HEK293 (cell line): ENCODE measurements at regions not wholly inside any gene's neighbourhood (a gene's known extent, or its start where the extent isn't known, plus 50 kb on each side); places are given as distances from the start of the nearest gene placed in this dataset.

ENCODE experiments used
- CTCF ChIA-PET: fragments of 350-600 bp; formaldehyde crosslinking; extraction: SDS; loops from one replicate; lab custom pipeline; 2021; ENCODE audit warnings: antibody characterized with exemption; lab: Yijun Ruan, JAX
- POLR2A ChIA-PET: fragments of 300-600 bp; formaldehyde crosslinking; extraction: SDS; loops from one replicate; lab custom pipeline; 2020; ENCODE audit warnings: antibody characterized with exemption, inconsistent platforms; lab: Yijun Ruan, JAX
- H3K27ac ChIP-seq: fragments of 200-500 bp; sonication (Bioruptor generic); 2 replicates; pipeline ENCODE4 v1.5.1; 2014; ENCODE audit warnings: low read depth, low read length, control low read depth, inconsistent platforms; ENCODE audit errors: extremely low read depth
- H3K36me3 ChIP-seq, 2 experiments: fragments of 200-500 bp in 1 of 2; sonication (Bioruptor generic) in 1 of 2; 1 replicate in 1 of 2; 2 replicates in 1 of 2; pipeline ENCODE4 v1.5.1; 2014 to 2017; ENCODE audit warnings: inconsistent platforms in 2 of 2, low read length in 2 of 2; ENCODE audit not compliant: control insufficient read depth in 2 of 2, insufficient read depth in 1 of 2
- H3K4me1 ChIP-seq: fragments of 200-500 bp; sonication (Bioruptor generic); 2 replicates; pipeline ENCODE4 v1.5.1; 2014; ENCODE audit warnings: mild to moderate bottlenecking, low read length, inconsistent platforms; ENCODE audit not compliant: control insufficient read depth, insufficient read depth
- H3K4me3 ChIP-seq: 2 replicates; pipeline ENCODE4 v1.5.1; 2011; ENCODE audit warnings: low read depth, mild to moderate bottlenecking, control low read depth, low read length, moderate library complexity
- H3K9me3 ChIP-seq: fragments of 200-500 bp; sonication (Bioruptor generic); 2 replicates; pipeline ENCODE4 v1.5.1; 2014; ENCODE audit warnings: low read depth, low read length, inconsistent platforms; ENCODE audit not compliant: control insufficient read depth, insufficient read depth
- BCL11A ChIP-seq: fragments of 450-650 bp; formaldehyde crosslinking; IDR thresholded peaks from 2 replicates; pipeline ENCODE4 v1.5.1; 2016; ENCODE audit warnings: low read depth, missing biosample characterization, missing genetic modification characterization
- HOXA7 ChIP-seq: sonication (generic); formaldehyde crosslinking; IDR thresholded peaks from 2 replicates; pipeline ENCODE4 v1.8.1; 2022; ENCODE audit warnings: missing genetic modification reagents, borderline replicate concordance
- MEIS1 ChIP-seq: sonication (generic); formaldehyde crosslinking; IDR thresholded peaks from 2 replicates; pipeline ENCODE4 v1.8.1; 2022; ENCODE audit warnings: missing genetic modification reagents, mild to moderate bottlenecking, borderline replicate concordance
- MYNN ChIP-seq: fragments of 450-650 bp; formaldehyde crosslinking; IDR thresholded peaks from 2 replicates; pipeline ENCODE4 v1.5.1; 2016; ENCODE audit warnings: missing biosample characterization, missing genetic modification characterization, borderline replicate concordance
- PBX3 ChIP-seq: sonication (generic); formaldehyde crosslinking; IDR thresholded peaks from 2 replicates; pipeline ENCODE4 v1.8.1; 2022; ENCODE audit warnings: mild to moderate bottlenecking, moderate library complexity, missing genetic modification reagents
- RBAK ChIP-seq: fragments of 450-650 bp; formaldehyde crosslinking; IDR thresholded peaks from 2 replicates; pipeline ENCODE4 v1.5.1; 2016; ENCODE audit warnings: missing biosample characterization, missing genetic modification characterization
- SETDB1 ChIP-seq: IDR thresholded peaks from one replicate; pipeline ENCODE4 v1.6.1; 2017; ENCODE audit warnings: mild to moderate bottlenecking, low read length, moderate library complexity, mixed read lengths; ENCODE audit not compliant: insufficient read length
- SP7 ChIP-seq: fragments of 450-650 bp; formaldehyde crosslinking; IDR thresholded peaks from 2 replicates; pipeline ENCODE4 v1.5.1; 2016; ENCODE audit warnings: missing biosample characterization, missing genetic modification characterization
- ZBTB17 ChIP-seq: fragments of 450-650 bp; formaldehyde crosslinking; IDR thresholded peaks from 2 replicates; pipeline ENCODE4 v1.5.1; 2016; ENCODE audit warnings: missing biosample characterization, missing genetic modification characterization
- ZFP69B ChIP-seq: fragments of 450-650 bp; formaldehyde crosslinking; IDR thresholded peaks from 2 replicates; pipeline ENCODE4 v1.5.1; 2016; ENCODE audit warnings: missing biosample characterization, missing genetic modification characterization
- ZNF140 ChIP-seq: fragments of 450-650 bp; formaldehyde crosslinking; IDR thresholded peaks from 2 replicates; pipeline ENCODE4 v1.5.1; 2016; ENCODE audit warnings: missing biosample characterization, missing genetic modification characterization
- ZNF202 ChIP-seq: fragments of 450-650 bp; formaldehyde crosslinking; IDR thresholded peaks from 2 replicates; pipeline ENCODE4 v1.5.1; 2016; ENCODE audit warnings: missing biosample characterization, missing genetic modification characterization, borderline replicate concordance
- ZNF211 ChIP-seq: fragments of 450-650 bp; formaldehyde crosslinking; IDR thresholded peaks from 2 replicates; pipeline ENCODE4 v1.5.1; 2016; ENCODE audit warnings: low read depth, missing biosample characterization, missing genetic modification characterization
- ZNF24 ChIP-seq: fragments of 450-650 bp; formaldehyde crosslinking; IDR thresholded peaks from 2 replicates; pipeline ENCODE4 v1.5.1; 2016; ENCODE audit warnings: missing biosample characterization, missing genetic modification characterization
- ZNF610 ChIP-seq: fragments of 450-650 bp; formaldehyde crosslinking; IDR thresholded peaks from 2 replicates; pipeline ENCODE4 v1.5.1; 2016; ENCODE audit warnings: missing biosample characterization, missing genetic modification characterization, borderline replicate concordance
- ZNF664 ChIP-seq: fragments of 450-650 bp; formaldehyde crosslinking; IDR thresholded peaks from 2 replicates; pipeline ENCODE4 v1.5.1; 2016; ENCODE audit warnings: missing biosample characterization, missing genetic modification characterization
- ZNF677 ChIP-seq: fragments of 450-650 bp; IDR thresholded peaks from 2 replicates; pipeline ENCODE4 v1.5.0; 2018; ENCODE audit warnings: missing biosample characterization, mild to moderate bottlenecking, missing genetic modification characterization, moderate library complexity
- TF ChIP-seq, protein P1 (sequence below): fragments of 450-650 bp; IDR thresholded peaks from 2 replicates; pipeline ENCODE4 v1.5.1; 2018; ENCODE audit warnings: missing biosample characterization, missing genetic modification characterization
- TF ChIP-seq, protein P2 (sequence below): fragments of 450-650 bp; IDR thresholded peaks from 2 replicates; pipeline ENCODE4 v1.5.1; 2018; ENCODE audit warnings: missing biosample characterization, mild to moderate bottlenecking, missing genetic modification characterization
- TF ChIP-seq, protein P3 (sequence below): fragments of 450-650 bp; formaldehyde crosslinking; optimal IDR thresholded peaks from 2 replicates; pipeline ENCODE3; 2016; ENCODE audit warnings: missing biosample characterization, mild to moderate bottlenecking, missing genetic modification characterization

GRCh38 chr1:86263101-86263500 is 106.5 kb upstream of the COL24A1 start:
- POLR2A ChIA-PET, result no interaction called here
- CTCF ChIA-PET, result interaction anchor here (0.6 kb wide), 2 partner anchors 25 to 986 kb away, joined by 4 to 5 read pairs; no protein-coding TSS in a partner anchor

DNA sequence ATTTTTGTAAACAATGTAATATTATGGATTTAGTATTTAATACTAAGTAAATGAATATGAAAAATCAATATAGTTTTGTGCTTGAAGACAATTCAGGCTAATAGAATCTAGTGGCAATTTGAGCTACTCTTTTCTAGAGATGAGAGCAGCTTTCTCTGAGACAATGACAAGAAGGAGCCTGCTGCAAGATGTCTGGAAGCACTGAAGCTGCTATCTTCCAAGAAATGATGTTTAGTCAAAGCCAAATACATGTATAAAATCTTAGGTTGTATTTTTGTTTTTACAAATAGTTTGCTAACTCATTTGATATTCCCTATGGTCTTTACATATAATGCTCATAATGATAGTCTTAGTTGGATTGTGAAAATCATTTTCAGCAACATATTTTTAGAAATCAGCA is 103.9 kb upstream of the COL24A1 start:
- TF ChIP-seq ZNF610 (no peak), MYNN (tag by site-specific recombination) (no peak), MEIS1 (no peak), SP7 (tag by site-specific recombination) (no peak), ZNF140 (tag by site-specific recombination) (no peak), RBAK (tag by site-specific recombination) (no peak), ZFP69B (tag by site-specific recombination) (no peak), ZNF664 (no peak), BCL11A (no peak), ZNF677 (tag by site-specific recombination) (no peak)
- TF ChIP-seq, protein P1, sequence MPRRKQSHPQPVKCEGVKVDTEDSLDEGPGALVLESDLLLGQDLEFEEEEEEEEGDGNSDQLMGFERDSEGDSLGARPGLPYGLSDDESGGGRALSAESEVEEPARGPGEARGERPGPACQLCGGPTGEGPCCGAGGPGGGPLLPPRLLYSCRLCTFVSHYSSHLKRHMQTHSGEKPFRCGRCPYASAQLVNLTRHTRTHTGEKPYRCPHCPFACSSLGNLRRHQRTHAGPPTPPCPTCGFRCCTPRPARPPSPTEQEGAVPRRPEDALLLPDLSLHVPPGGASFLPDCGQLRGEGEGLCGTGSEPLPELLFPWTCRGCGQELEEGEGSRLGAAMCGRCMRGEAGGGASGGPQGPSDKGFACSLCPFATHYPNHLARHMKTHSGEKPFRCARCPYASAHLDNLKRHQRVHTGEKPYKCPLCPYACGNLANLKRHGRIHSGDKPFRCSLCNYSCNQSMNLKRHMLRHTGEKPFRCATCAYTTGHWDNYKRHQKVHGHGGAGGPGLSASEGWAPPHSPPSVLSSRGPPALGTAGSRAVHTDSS, result no peak
- TF ChIP-seq, protein P2, sequence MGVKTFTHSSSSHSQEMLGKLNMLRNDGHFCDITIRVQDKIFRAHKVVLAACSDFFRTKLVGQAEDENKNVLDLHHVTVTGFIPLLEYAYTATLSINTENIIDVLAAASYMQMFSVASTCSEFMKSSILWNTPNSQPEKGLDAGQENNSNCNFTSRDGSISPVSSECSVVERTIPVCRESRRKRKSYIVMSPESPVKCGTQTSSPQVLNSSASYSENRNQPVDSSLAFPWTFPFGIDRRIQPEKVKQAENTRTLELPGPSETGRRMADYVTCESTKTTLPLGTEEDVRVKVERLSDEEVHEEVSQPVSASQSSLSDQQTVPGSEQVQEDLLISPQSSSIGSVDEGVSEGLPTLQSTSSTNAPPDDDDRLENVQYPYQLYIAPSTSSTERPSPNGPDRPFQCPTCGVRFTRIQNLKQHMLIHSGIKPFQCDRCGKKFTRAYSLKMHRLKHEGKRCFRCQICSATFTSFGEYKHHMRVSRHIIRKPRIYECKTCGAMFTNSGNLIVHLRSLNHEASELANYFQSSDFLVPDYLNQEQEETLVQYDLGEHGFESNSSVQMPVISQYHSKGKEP (tag by site-specific recombination), result no peak
- ChIA-PET CTCF (interaction anchor here (0.6 kb wide), 1 partner anchor 146 kb away, joined by 3 read pairs; no protein-coding TSS in a partner anchor), POLR2A (no interaction called here)
- H3K4me3 ChIP-seq, result no peak overlapping the region
- H3K9me3 ChIP-seq, result no peaks in the 10 kb centered on the region
- no peaks in the 10 kb centered on the region for H3K4me1 ChIP-seq
- H3K27ac ChIP-seq, result no peak overlapping the region
- H3K36me3 ChIP-seq, result no peaks in the 10 kb centered on the region

More at GRCh38 chr1:86263101-86263500, 106.5 kb upstream of the COL24A1 start:
- Histone ChIP-seq H3K9me3 (no peaks in the 10 kb centered on the region), H3K36me3 (no peaks in the 10 kb centered on the region), H3K4me1 (no peaks in the 10 kb centered on the region), H3K4me3 (no peak overlapping the region), H3K27ac (no peak overlapping the region)
- TF ChIP-seq ZBTB17 (no peak), HOXA7 (CRISPR knock-in tag) (no peak), PBX3 (no peak), SETDB1 (no peak), ZNF202 (tag by site-specific recombination) (no peak), ZNF24 (tag by site-specific recombination) (no peak), ZNF211 (tag by site-specific recombination) (no peak)
- TF ChIP-seq, protein P3, sequence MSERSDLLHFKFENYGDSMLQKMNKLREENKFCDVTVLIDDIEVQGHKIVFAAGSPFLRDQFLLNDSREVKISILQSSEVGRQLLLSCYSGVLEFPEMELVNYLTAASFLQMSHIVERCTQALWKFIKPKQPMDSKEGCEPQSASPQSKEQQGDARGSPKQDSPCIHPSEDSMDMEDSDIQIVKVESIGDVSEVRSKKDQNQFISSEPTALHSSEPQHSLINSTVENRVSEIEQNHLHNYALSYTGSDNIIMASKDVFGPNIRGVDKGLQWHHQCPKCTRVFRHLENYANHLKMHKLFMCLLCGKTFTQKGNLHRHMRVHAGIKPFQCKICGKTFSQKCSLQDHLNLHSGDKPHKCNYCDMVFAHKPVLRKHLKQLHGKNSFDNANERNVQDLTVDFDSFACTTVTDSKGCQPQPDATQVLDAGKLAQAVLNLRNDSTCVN, result no peak
